WI38 (cell line): ENCODE measurements at regions not wholly inside any gene's neighbourhood (a gene's known extent, or its start where the extent isn't known, plus 50 kb on each side); places are given as distances from the start of the nearest gene placed in this dataset.

Source experiments
- H3K4me3 ChIP-seq: 2 replicates; pipeline ENCODE4 v1.5.1; 2011; ENCODE audit warnings: low read depth, mild to moderate bottlenecking, control low read depth, low read length
- CTCF ChIP-seq: IDR thresholded peaks from 2 replicates; pipeline ENCODE4 v1.5.1; 2012; ENCODE audit warnings: low read depth, mild to moderate bottlenecking, control low read depth, low read length

GRCh38 chr4:71133491-71133890, 140.0 kb downstream of the DCK start:
- H3K4me3 ChIP-seq = no peak overlapping the region
- TF ChIP-seq CTCF = no peak

- H3K4me3 ChIP-seq = no peak overlapping the region
- no peak for TF ChIP-seq CTCF
Observed at GRCh38 chr4:71136071-71136470, 142.6 kb downstream of the DCK start.

GRCh38 chr4:71138007-71138615, 144.7 kb downstream of the DCK start:
- no peak for TF ChIP-seq CTCF
- H3K4me3 ChIP-seq = no peak overlapping the region

GRCh38 chr4:71140563-71140962, 147.1 kb downstream of the DCK start:
- H3K4me3 ChIP-seq = no peak overlapping the region
- no peak for TF ChIP-seq CTCF

GRCh38 chr4:71141125-71141524, 147.7 kb downstream of the DCK start:
- no peak for TF ChIP-seq CTCF
- H3K4me3 ChIP-seq = no peak overlapping the region

GRCh38 chr4:71147261-71147660, 153.8 kb downstream of the DCK start:
- no peak for TF ChIP-seq CTCF
- H3K4me3 ChIP-seq = no peak overlapping the region

GRCh38 chr4:71148545-71148944, 155.1 kb downstream of the DCK start:
- no peak for TF ChIP-seq CTCF
- H3K4me3 ChIP-seq = no peak overlapping the region
